A172 (cell line): ENCODE measurements at regions not wholly inside any gene's neighbourhood (a gene's known extent, or its start where the extent isn't known, plus 50 kb on each side); places are given as distances from the start of the nearest gene placed in this dataset.
"Not testable (repeated sequence)": the region's sequence is repeated elsewhere in the genome, so short reads cannot be mapped to it uniquely, and the experiment has no call there.

Experiments
- DNase-seq: peaks from one replicate; pipeline ENCODE4 v3.0.0-alpha.2; 2015; ENCODE audit warnings: low spot score

GRCh38 chr6:141498977-141499376 lies 633.7 kb upstream of the GJE1 start:
- DNase-seq, result no peak

- DNase-seq, result no peak
Observed at GRCh38 chr6:141492521-141493284, 640.0 kb upstream of the GJE1 start.

- DNase-seq, result no peak
Observed at GRCh38 chr6:141491684-141492083, 641.0 kb upstream of the GJE1 start.

- DNase-seq, result no peak
Observed at GRCh38 chr6:141490982-141491381, 641.7 kb upstream of the GJE1 start.

GRCh38 chr6:141488488-141488887 lies 644.2 kb upstream of the GJE1 start:
- no peak for DNase-seq

GRCh38 chr6:141486942-141487341 lies 645.8 kb upstream of the GJE1 start:
- no peak for DNase-seq

GRCh38 chr6:141484711-141485110 lies 648.0 kb upstream of the GJE1 start:
- peak; percentile 81 for DNase-seq

- DNase-seq, result peak; percentile 85
Observed at GRCh38 chr6:141483598-141484061, 649.1 kb upstream of the GJE1 start.

GRCh38 chr6:141482796-141483597 lies 649.7 kb upstream of the GJE1 start:
- DNase-seq, result peak; percentile 28

GRCh38 chr6:141475259-141475658 lies 657.5 kb upstream of the GJE1 start:
- DNase-seq, result no peak

GRCh38 chr6:141472162-141472928 lies 660.4 kb upstream of the GJE1 start:
- no peak for DNase-seq

GRCh38 chr6:141470810-141471209 lies 661.9 kb upstream of the GJE1 start:
- no peak for DNase-seq

- DNase-seq, result peak; percentile 51
Observed at GRCh38 chr6:141467881-141468280, 664.8 kb upstream of the GJE1 start.

- no peak for DNase-seq
Observed at GRCh38 chr6:141467041-141467440, 665.7 kb upstream of the GJE1 start.

GRCh38 chr6:141464896-141465295 lies 667.8 kb upstream of the GJE1 start:
- DNase-seq, result no peak

GRCh38 chr6:141464490-141464889 lies 668.2 kb upstream of the GJE1 start:
- no peak for DNase-seq

- DNase-seq, result peak; percentile 41
Observed at GRCh38 chr6:141463237-141463977, 669.3 kb upstream of the GJE1 start.

GRCh38 chr6:141460743-141461484 lies 671.8 kb upstream of the GJE1 start:
- no peak for DNase-seq

GRCh38 chr6:141460245-141460644 lies 672.5 kb upstream of the GJE1 start:
- DNase-seq, result not testable (repeated sequence)

- not testable (repeated sequence) for DNase-seq
Observed at GRCh38 chr6:141457984-141458383, 674.7 kb upstream of the GJE1 start.

GRCh38 chr6:141452354-141452686 lies 680.4 kb upstream of the GJE1 start:
- no peak for DNase-seq
